H1 (cell line): ENCODE measurements at regions not wholly inside any gene's neighbourhood (a gene's known extent, or its start where the extent isn't known, plus 50 kb on each side); places are given as distances from the start of the nearest gene placed in this dataset.

Source experiments
- CTCF ChIA-PET: fragments of 300-600 bp; sonication (Branson Sonifier 250); formaldehyde crosslinking; loops from one replicate; lab custom pipeline; 2021; ENCODE audit not compliant: partially characterized antibody; lab: Charles Lee
- POLR2A ChIA-PET: fragments of 300-600 bp; sonication (Branson Sonifier 250); formaldehyde crosslinking; loops from one replicate; lab custom pipeline; 2021; ENCODE audit warnings: inconsistent platforms; ENCODE audit not compliant: partially characterized antibody; lab: Charles Lee
- DNase-seq, 2 experiments: peaks; one replicate each; pipeline versions ENCODE4 v3.0.0 to v3.0.0-alpha.2; 2010 to 2022; ENCODE audit warnings: low spot score in 2 of 2, low read depth in 1 of 2, mixed read lengths in 1 of 2
- FAIRE-seq: peaks from 2 replicates; lab custom pipeline; 2011; peaks lifted over from hg19 to GRCh38; lab: Jason Lieb, UNC
- H2AFZ ChIP-seq: 2 replicates; pipeline ENCODE4 v1.8.1; 2012; ENCODE audit warnings: low read length, inconsistent platforms
- H2AK5ac ChIP-seq: 2 replicates; pipeline ENCODE4 v1.6.1; 2013; ENCODE audit warnings: low read depth, low read length
- H2BK120ac ChIP-seq: replicated peaks from 2 replicates; pipeline ENCODE3; 2013; ENCODE audit warnings: low read depth, low read length, inconsistent platforms
- H2BK12ac ChIP-seq: 2 replicates; pipeline ENCODE4 v1.6.1; 2013; ENCODE audit warnings: low read depth, low read length
- H2BK15ac ChIP-seq: 2 replicates; pipeline ENCODE4 v1.6.1; 2013; ENCODE audit warnings: low read length
- H2BK20ac ChIP-seq: 2 replicates; pipeline ENCODE4 v1.6.1; 2013; ENCODE audit warnings: low read length
- H2BK5ac ChIP-seq: 2 replicates; pipeline ENCODE4 v1.6.1; 2013; ENCODE audit warnings: low read depth, low read length
- H3K14ac ChIP-seq: 2 replicates; pipeline ENCODE4 v1.6.1; 2013; ENCODE audit warnings: inconsistent platforms; ENCODE audit not compliant: insufficient read length
- H3K18ac ChIP-seq: 2 replicates; pipeline ENCODE4 v1.6.1; 2013; ENCODE audit warnings: low read length; ENCODE audit errors: extremely low read depth
- H3K23ac ChIP-seq: 2 replicates; pipeline ENCODE4 v1.6.1; 2013; ENCODE audit warnings: inconsistent platforms; ENCODE audit not compliant: insufficient read length
- H3K23me2 ChIP-seq: 2 replicates; pipeline ENCODE4 v1.6.1; 2013; ENCODE audit warnings: low read depth, low read length
- H3K27ac ChIP-seq: 2 replicates; pipeline ENCODE4 v1.6.1; 2011; ENCODE audit warnings: low read depth, low read length, inconsistent platforms
- H3K27me3 ChIP-seq, 4 experiments: replicated peaks in 1 of 4; 1 replicate in 1 of 4; 2 replicates in 3 of 4; pipeline versions ENCODE4 v1.6.1 to v1.8.1; 2011 to 2013; ENCODE audit warnings: low read length in 3 of 4, mild to moderate bottlenecking in 3 of 4, inconsistent platforms in 2 of 4, mixed read lengths in 2 of 4, moderate library complexity in 1 of 4; ENCODE audit not compliant: control insufficient read depth in 3 of 4, insufficient read depth in 3 of 4; ENCODE audit errors: extremely low read depth in 1 of 4
- H3K36me3 ChIP-seq, 4 experiments: 2 replicates each; pipeline versions ENCODE4 v1.6.1 to v1.8.1; 2011 to 2013; ENCODE audit warnings: mild to moderate bottlenecking in 4 of 4, low read length in 3 of 4, moderate library complexity in 2 of 4, control low read depth in 1 of 4, inconsistent platforms in 1 of 4; ENCODE audit not compliant: insufficient read depth in 4 of 4, control insufficient read depth in 2 of 4
- H3K4ac ChIP-seq: replicated peaks from 2 replicates; pipeline ENCODE3; 2013; ENCODE audit warnings: low read length, low read depth, mixed read lengths, inconsistent platforms; ENCODE audit not compliant: insufficient read length
- H3K4me1 ChIP-seq, 4 experiments: replicated peaks in 1 of 4; 1 replicate in 1 of 4; 2 replicates in 3 of 4; pipeline versions ENCODE4 v1.6.1 to v1.8.1; 2011 to 2013; ENCODE audit warnings: low read length in 3 of 4, inconsistent platforms in 2 of 4, mixed read lengths in 1 of 4; ENCODE audit not compliant: insufficient read depth in 4 of 4, control insufficient read depth in 3 of 4
- H3K4me2 ChIP-seq, 2 experiments: 2 replicates each; pipeline versions ENCODE4 v1.6.1 to v1.8.1; 2011 to 2013; ENCODE audit warnings: low read depth in 2 of 2, low read length in 2 of 2, control low read depth in 1 of 2, inconsistent platforms in 1 of 2, mild to moderate bottlenecking in 1 of 2; ENCODE audit not compliant: insufficient read depth in 1 of 2
- H3K4me3 ChIP-seq, 4 experiments: fragments of 200-600, 300-600 bp in 1 of 4; sonication (generic), shearing (Covaris generic), sonication (Bioruptor Twin) in 1 of 4; 2 replicates each; pipeline versions ENCODE4 v1.5.1 to v1.8.1; 2011 to 2016; ENCODE audit warnings: low read length in 4 of 4, low read depth in 3 of 4, control low read depth in 2 of 4, inconsistent platforms in 2 of 4, mild to moderate bottlenecking in 2 of 4, mixed read lengths in 1 of 4, moderate library complexity in 1 of 4; ENCODE audit not compliant: insufficient read depth in 2 of 4; ENCODE audit errors: extremely low read depth in 1 of 4
- H3K56ac ChIP-seq: replicated peaks from 2 replicates; pipeline ENCODE3; 2013; ENCODE audit warnings: low read depth, mild to moderate bottlenecking, mixed read lengths, low read length, inconsistent platforms; ENCODE audit not compliant: insufficient read length
- H3K79me1 ChIP-seq: 2 replicates; pipeline ENCODE4 v1.6.1; 2013; ENCODE audit warnings: low read depth, low read length, control low read depth
- H3K79me2 ChIP-seq, 2 experiments: 2 replicates each; pipeline versions ENCODE4 v1.6.1 to v1.8.1; 2012 to 2013; ENCODE audit warnings: low read length in 2 of 2, mild to moderate bottlenecking in 2 of 2, inconsistent platforms in 1 of 2; ENCODE audit not compliant: insufficient read depth in 2 of 2, control insufficient read depth in 1 of 2
- H3K9ac ChIP-seq, 4 experiments: replicated peaks in 1 of 4; 1 replicate in 1 of 4; 2 replicates in 3 of 4; pipeline versions ENCODE4 v1.6.1 to v1.8.1; 2011 to 2013; ENCODE audit warnings: low read depth in 3 of 4, low read length in 3 of 4, control low read depth in 2 of 4, mild to moderate bottlenecking in 2 of 4, moderate library complexity in 2 of 4, inconsistent platforms in 1 of 4; ENCODE audit errors: extremely low read depth in 1 of 4
- H3K9me3 ChIP-seq, 2 experiments: 2 replicates each; pipeline versions ENCODE4 v1.6.1 to v1.8.1; 2012 to 2013; ENCODE audit warnings: mild to moderate bottlenecking in 2 of 2, moderate library complexity in 2 of 2, control low read depth in 1 of 2, inconsistent platforms in 1 of 2, low read depth in 1 of 2, low read length in 1 of 2, mixed read lengths in 1 of 2; ENCODE audit not compliant: insufficient read depth in 2 of 2
- H4K20me1 ChIP-seq, 2 experiments: replicated peaks in 1 of 2; 2 replicates each; pipeline versions ENCODE3 to v1.8.1; 2011 to 2013; ENCODE audit warnings: inconsistent platforms in 2 of 2, low read length in 2 of 2, mild to moderate bottlenecking in 1 of 2; ENCODE audit not compliant: insufficient read depth in 2 of 2, control insufficient read depth in 1 of 2
- H4K5ac ChIP-seq: 2 replicates; pipeline ENCODE4 v1.6.1; 2013; ENCODE audit warnings: low read length, low read depth, mixed read lengths, inconsistent platforms; ENCODE audit not compliant: insufficient read length
- H4K8ac ChIP-seq: 2 replicates; pipeline ENCODE4 v1.8.0; 2013; ENCODE audit warnings: mild to moderate bottlenecking, moderate library complexity, low read length, inconsistent platforms; ENCODE audit not compliant: insufficient read depth; ENCODE audit errors: extremely low read depth
- H4K91ac ChIP-seq: replicated peaks from 2 replicates; pipeline ENCODE3; 2013; ENCODE audit warnings: low read length, mixed read lengths, inconsistent platforms; ENCODE audit not compliant: insufficient read length
- CTBP2 ChIP-seq: IDR thresholded peaks from 2 replicates; pipeline ENCODE4 v1.7.0; 2011; ENCODE audit warnings: borderline replicate concordance, mild to moderate bottlenecking, moderate library complexity, mixed read lengths, low read length; ENCODE audit not compliant: insufficient read depth, insufficient read length
- CTCF ChIP-seq, 3 experiments: IDR thresholded peaks; 1 replicate in 2 of 3; 2 replicates in 1 of 3; pipeline versions ENCODE4 v1.5.1 to v1.6.1; 2011; ENCODE audit warnings: low read length in 3 of 3, mild to moderate bottlenecking in 3 of 3, inconsistent platforms in 2 of 3, low read depth in 1 of 3, moderate library complexity in 1 of 3; ENCODE audit not compliant: insufficient read depth in 1 of 3; ENCODE audit errors: control extremely low read depth in 1 of 3
- E2F6 ChIP-seq: IDR thresholded peaks from 2 replicates; pipeline ENCODE4 v1.6.1; 2012; ENCODE audit warnings: inconsistent platforms
- EP300 ChIP-seq, 2 experiments: IDR thresholded peaks; 1 replicate in 1 of 2; 2 replicates in 1 of 2; pipeline ENCODE4 v1.6.1; 2011 to 2012; ENCODE audit warnings: low read depth in 2 of 2, low read length in 2 of 2, mild to moderate bottlenecking in 2 of 2, borderline replicate concordance in 1 of 2, inconsistent platforms in 1 of 2, moderate library complexity in 1 of 2
- HDAC6 ChIP-seq: IDR thresholded peaks from one replicate; pipeline ENCODE4 v1.7.1; 2012; ENCODE audit warnings: low read depth, mild to moderate bottlenecking, inconsistent platforms, low read length, moderate library complexity
- POLR2AphosphoS5 ChIP-seq: IDR thresholded peaks from 2 replicates; pipeline ENCODE4 v1.6.1; 2011; ENCODE audit warnings: low read depth, low read length
- POU5F1 ChIP-seq: IDR thresholded peaks from 2 replicates; pipeline ENCODE4 v1.6.1; 2011; ENCODE audit warnings: low read depth, mild to moderate bottlenecking, low read length, moderate library complexity
- RXRA ChIP-seq: IDR thresholded peaks from 2 replicates; pipeline ENCODE4 v1.6.1; 2011; ENCODE audit warnings: low read depth, mild to moderate bottlenecking, low read length, moderate library complexity; ENCODE audit not compliant: insufficient read depth
- TAF7 ChIP-seq: optimal IDR thresholded peaks from 2 replicates; pipeline ENCODE3; 2011; ENCODE audit warnings: low read depth, mild to moderate bottlenecking, inconsistent platforms, low read length, moderate library complexity, borderline replicate concordance
- YY1 ChIP-seq: IDR thresholded peaks from 2 replicates; pipeline ENCODE4 v1.6.1; 2011; ENCODE audit warnings: low read depth, mild to moderate bottlenecking, low read length
- WGBS, 2 experiments: shearing (Covaris generic) in 1 of 2; methylation state at CpG; one replicate each; pipeline versions ENCODE4 v1.1.6 to v1.1.7; 2013 to 2015; ENCODE audit warnings: low lambda C conversion rate in 2 of 2, mixed read lengths in 2 of 2, inconsistent platforms in 1 of 2, low coverage in 1 of 2, missing lambda C conversion rate in 1 of 2; ENCODE audit not compliant: insufficient replicate concordance in 2 of 2, insufficient coverage in 1 of 2, insufficient read length in 1 of 2; ENCODE audit errors: extremely low coverage in 1 of 2, missing lambda C conversion rate in 1 of 2; 5-methylcytosine and 5-hydroxymethylcytosine counted together

DNA sequence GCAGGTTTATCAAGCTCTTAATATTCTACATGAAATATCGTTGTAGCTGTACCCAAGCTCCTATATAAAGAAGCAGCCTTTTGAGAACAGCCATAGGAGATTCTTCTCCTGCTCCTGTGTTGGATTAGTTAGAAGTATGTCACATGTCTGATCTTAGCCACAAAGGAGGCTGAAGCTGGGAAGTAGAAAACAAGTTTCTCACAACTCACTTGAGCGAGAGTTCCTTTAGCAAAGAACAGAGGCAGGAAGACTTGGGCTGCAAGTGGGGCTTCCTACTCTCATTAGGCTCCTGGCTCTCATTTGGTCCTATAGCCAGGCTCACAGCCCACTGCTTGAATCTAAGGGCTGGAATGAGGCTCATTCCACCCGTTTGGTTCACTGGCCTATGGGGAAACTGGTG is 281.9 kb downstream of the BTG1 start:
- Histone ChIP-seq H3K9ac (no peak overlapping the region), H2BK120ac (no peak overlapping the region), H2AK5ac (no peak overlapping the region), H3K79me1 (no peaks in the 10 kb centered on the region), H4K20me1 (no peaks in the 10 kb centered on the region), H2BK12ac (no peak overlapping the region), H3K18ac (no peak overlapping the region), H2BK20ac (no peak overlapping the region), H3K36me3 (no peaks in the 10 kb centered on the region), H3K79me2 (no peaks in the 10 kb centered on the region), H3K23ac (no peak overlapping the region), H3K23me2 (no peaks in the 10 kb centered on the region), H3K4me1 (no peaks in the 10 kb centered on the region), H2BK5ac (no peak overlapping the region), H4K8ac (no peak overlapping the region), H3K4ac (no peak overlapping the region), H3K4me2 (no peak overlapping the region), H4K91ac (no peak overlapping the region), H3K4me3 (no peak overlapping the region), H4K5ac (no peak overlapping the region), H3K56ac (no peak overlapping the region), H3K27ac (no peak overlapping the region), H3K27me3 (no peaks in the 10 kb centered on the region), H2BK15ac (no peak overlapping the region), H3K9me3 (no peaks in the 10 kb centered on the region), H2AFZ (0 out of 2 replicates have a peak overlapping the region, but pooled peaks have one; percentile 49), H3K14ac (no peak overlapping the region)
- 94% methylated on average over 3 of the region's 3 CpGs; no CpG with 5 or more reads in 1 of the 2 experiments for WGBS, 2 experiments
- ChIA-PET CTCF (no interaction called here), POLR2A (interaction anchor here (1.3 kb wide), 1 partner anchor 282 kb away, joined by 3 read pairs; the partner anchor contains the start of gene BTG1)
- DNase-seq (no peak), FAIRE-seq (no peak)
- TF ChIP-seq POLR2AphosphoS5 (no peak), EP300 (IDR thresholded peaks at IDR 0.05; ENCODE audit: borderline replicate concordance in 1 of 2, low read depth in 2 of 2, low read length in 2 of 2) (no peak), CTCF (IDR thresholded peaks at IDR 0.05; ENCODE audit: control extremely low read depth in 1 of 3, insufficient read depth in 1 of 3, low read depth in 1 of 3, low read length in 3 of 3) (no peak), YY1 (no peak), RXRA (no peak), E2F6 (no peak), POU5F1 (no peak), HDAC6 (no peak), CTBP2 (no peak), TAF7 (no peak)
